Fibroblast of skin of right quadriceps (primary cell): ENCODE measurements at regions not wholly inside any gene's neighbourhood (a gene's known extent, or its start where the extent isn't known, plus 50 kb on each side); places are given as distances from the start of the nearest gene placed in this dataset.
"Not testable (repeated sequence)": the region's sequence is repeated elsewhere in the genome, so short reads cannot be mapped to it uniquely, and the experiment has no call there.

Experiments
- DNase-seq: peaks from one replicate; pipeline ENCODE4 v3.0.0-alpha.2; 2013

- DNase-seq = no peak
Observed at GRCh38 chr13:90305796-90306195, 1041.7 kb upstream of the MIR17HG start.

- no peak for DNase-seq
Observed at GRCh38 chr13:90307136-90307535, 1040.4 kb upstream of the MIR17HG start.

GRCh38 chr13:90308249-90308648 is 1039.2 kb upstream of the MIR17HG start:
- no peak for DNase-seq

- DNase-seq = no peak
Observed at GRCh38 chr13:90311929-90312328, 1035.6 kb upstream of the MIR17HG start.

GRCh38 chr13:90315061-90315460 is 1032.4 kb upstream of the MIR17HG start:
- DNase-seq = no peak

GRCh38 chr13:90320664-90321063 is 1026.8 kb upstream of the MIR17HG start:
- DNase-seq = no peak

- no peak for DNase-seq
Observed at GRCh38 chr13:90321281-90321931, 1026.1 kb upstream of the MIR17HG start.

- DNase-seq = no peak
Observed at GRCh38 chr13:90329641-90330040, 1017.8 kb upstream of the MIR17HG start.

GRCh38 chr13:90331974-90332373 is 1015.5 kb upstream of the MIR17HG start:
- no peak for DNase-seq

- no peak for DNase-seq
Observed at GRCh38 chr13:90336507-90336906, 1011.0 kb upstream of the MIR17HG start.

- not testable (repeated sequence) for DNase-seq
Observed at GRCh38 chr13:90341348-90341747, 1006.1 kb upstream of the MIR17HG start.

GRCh38 chr13:90348477-90349136 is 998.9 kb upstream of the MIR17HG start:
- DNase-seq = not testable (repeated sequence)

GRCh38 chr13:90352763-90353162 is 994.7 kb upstream of the MIR17HG start:
- no peak for DNase-seq

- no peak for DNase-seq
Observed at GRCh38 chr13:90355162-90355751, 992.2 kb upstream of the MIR17HG start.

- no peak for DNase-seq
Observed at GRCh38 chr13:90360785-90361184, 986.7 kb upstream of the MIR17HG start.

GRCh38 chr13:90362707-90363106 is 984.8 kb upstream of the MIR17HG start:
- DNase-seq = peak; percentile 15

- DNase-seq = peak; percentile 1
Observed at GRCh38 chr13:90365130-90365529, 982.4 kb upstream of the MIR17HG start.

- no peak for DNase-seq
Observed at GRCh38 chr13:90374168-90374567, 973.3 kb upstream of the MIR17HG start.

GRCh38 chr13:90375851-90376250 is 971.6 kb upstream of the MIR17HG start:
- peak; percentile 3 for DNase-seq

GRCh38 chr13:90382425-90382824 is 965.1 kb upstream of the MIR17HG start:
- DNase-seq = no peak

- DNase-seq = no peak
Observed at GRCh38 chr13:90385781-90386489, 961.6 kb upstream of the MIR17HG start.

- DNase-seq = no peak
Observed at GRCh38 chr13:90388887-90389452, 958.5 kb upstream of the MIR17HG start.

- DNase-seq = no peak
Observed at GRCh38 chr13:90389537-90389936, 958.0 kb upstream of the MIR17HG start.
